AG04450 (cell line): ENCODE measurements at regions not wholly inside any gene's neighbourhood (a gene's known extent, or its start where the extent isn't known, plus 50 kb on each side); places are given as distances from the start of the nearest gene placed in this dataset.
"Not testable (repeated sequence)": the region's sequence is repeated elsewhere in the genome, so short reads cannot be mapped to it uniquely, and the experiment has no call there.

Source experiments
- CTCF ChIA-PET: fragments of 300-600, 350-600 bp; formaldehyde crosslinking; extraction: SDS; loops from one replicate; lab custom pipeline; 2022; ENCODE audit warnings: antibody characterized with exemption, inconsistent platforms; lab: Charles Lee
- POLR2A ChIA-PET: fragments of 350-600 bp; formaldehyde crosslinking; extraction: SDS; loops from one replicate; lab custom pipeline; 2021; ENCODE audit warnings: antibody characterized with exemption, inconsistent platforms; lab: Yijun Ruan, JAX
- DNase-seq: peaks from one replicate; pipeline ENCODE4 v3.0.0-alpha.2; 2011; ENCODE audit warnings: low read depth, low spot score
- H3K27ac ChIP-seq: one replicate; pipeline ENCODE4 v1.5.1; 2012; ENCODE audit warnings: low read depth, low read length, control low read depth
- H3K27me3 ChIP-seq: one replicate; pipeline ENCODE4 v1.6.0; 2012; ENCODE audit warnings: low read length; ENCODE audit not compliant: control insufficient read depth, insufficient read depth
- H3K4me3 ChIP-seq: 2 replicates; pipeline ENCODE4 v1.5.1; 2011; ENCODE audit warnings: mild to moderate bottlenecking, low read depth, low read length, control low read depth
- H3K9me3 ChIP-seq: 2 replicates; pipeline ENCODE4 v1.5.1; 2012; ENCODE audit warnings: low read length; ENCODE audit not compliant: control insufficient read depth, insufficient read depth
- CTCF ChIP-seq: IDR thresholded peaks from 2 replicates; pipeline ENCODE4 v1.5.1; 2011; ENCODE audit warnings: low read depth, low read length, control low read depth, inconsistent platforms

DNA sequence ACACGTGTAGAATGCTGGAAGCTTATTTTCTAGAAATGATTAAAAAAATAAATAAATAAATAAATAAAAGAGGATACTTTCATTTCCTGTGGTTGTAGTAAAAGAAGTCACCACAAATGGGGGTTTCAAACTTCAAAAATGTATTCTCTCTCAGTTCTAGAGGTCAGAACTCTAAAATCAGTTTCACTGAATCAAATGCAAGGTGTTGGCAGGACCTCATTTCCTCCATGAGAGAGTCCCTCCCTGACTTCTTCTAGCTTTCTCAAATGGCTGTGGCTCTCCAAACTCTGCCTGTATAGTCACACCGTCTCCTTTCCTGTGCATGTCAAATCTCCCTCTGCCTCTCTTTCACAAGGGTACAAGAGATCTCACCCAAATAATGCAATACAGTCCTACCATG lies 312.6 kb upstream of the CXADR start:
- TF ChIP-seq CTCF, result no peak
- Histone ChIP-seq H3K27ac (no peak overlapping the region), H3K27me3 (no peaks in the 10 kb centered on the region), H3K4me3 (no peak overlapping the region), H3K9me3 (no peaks in the 10 kb centered on the region)
- ChIA-PET CTCF (no interaction called here), POLR2A (no interaction called here)
- DNase-seq, result no peak

- H3K9me3 ChIP-seq, result no peaks in the 10 kb centered on the region
- DNase-seq, result no peak
- no peak overlapping the region for H3K4me3 ChIP-seq
- POLR2A ChIA-PET, result no interaction called here
- CTCF ChIA-PET, result no interaction called here
- no peak for TF ChIP-seq CTCF
- no peak overlapping the region for H3K27ac ChIP-seq
- H3K27me3 ChIP-seq, result no peaks in the 10 kb centered on the region
Observed at GRCh38 chr21:17201741-17202260, 311.0 kb upstream of the CXADR start.

GRCh38 chr21:17214801-17215200 lies 298.0 kb upstream of the CXADR start:
- CTCF ChIA-PET, result no interaction called here
- no peak overlapping the region for H3K4me3 ChIP-seq
- DNase-seq, result no peak
- H3K9me3 ChIP-seq, result no peaks in the 10 kb centered on the region
- H3K27me3 ChIP-seq, result no peaks in the 10 kb centered on the region
- TF ChIP-seq CTCF, result no peak
- H3K27ac ChIP-seq, result no peak overlapping the region
- POLR2A ChIA-PET, result no interaction called here

- H3K27ac ChIP-seq, CTCF ChIA-PET, H3K4me3 ChIP-seq, POLR2A ChIA-PET, H3K27me3 ChIP-seq, DNase-seq, H3K9me3 ChIP-seq: not testable (repeated sequence)
Observed at GRCh38 chr21:17219050-17219449, 293.8 kb upstream of the CXADR start.

GRCh38 chr21:17231124-17231523 lies 281.7 kb upstream of the CXADR start:
- H3K4me3 ChIP-seq, result no peak overlapping the region
- CTCF ChIA-PET, result interaction anchor here (1.2 kb wide), 1 partner anchor 695 kb away, joined by 3 read pairs; no protein-coding TSS in a partner anchor
- no peak for TF ChIP-seq CTCF
- POLR2A ChIA-PET, result no interaction called here
- H3K9me3 ChIP-seq, result no peaks in the 10 kb centered on the region
- DNase-seq, result no peak
- H3K27ac ChIP-seq, result no peak overlapping the region
- H3K27me3 ChIP-seq, result no peaks in the 10 kb centered on the region
